GM21526 (cell line): ENCODE measurements at regions not wholly inside any gene's neighbourhood (a gene's known extent, or its start where the extent isn't known, plus 50 kb on each side); places are given as distances from the start of the nearest gene placed in this dataset.
"Not testable (repeated sequence)": the region's sequence is repeated elsewhere in the genome, so short reads cannot be mapped to it uniquely, and the experiment has no call there.

ENCODE experiments used
- ATAC-seq: cut with Tn5 transposase; IDR thresholded peaks from one replicate; pipeline ENCODE4 v1.9.1; 2021; ENCODE audit warnings: moderate library complexity; ENCODE audit not compliant: unreplicated experiment, low FRiP score

DNA sequence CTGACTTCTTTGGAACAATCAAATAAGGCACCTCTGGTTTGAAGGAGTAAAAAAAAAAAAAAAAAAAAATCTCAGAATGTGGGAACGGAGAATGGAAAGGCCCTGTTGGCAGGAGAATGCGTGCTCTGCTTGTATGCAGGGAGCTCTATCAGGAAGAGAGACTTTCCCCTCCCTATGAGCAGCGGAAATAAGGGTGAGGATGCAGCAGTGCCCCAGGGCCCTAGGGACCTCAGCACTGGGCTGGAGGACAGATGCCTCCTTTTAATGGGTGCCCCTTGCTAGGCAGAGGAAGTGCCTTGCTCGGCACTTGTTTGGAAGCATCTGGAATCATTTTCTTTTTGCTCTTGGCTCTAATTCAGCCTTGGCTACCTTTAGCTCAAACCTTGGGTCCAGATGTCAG lies 283.4 kb upstream of the NBPF12 start:
- ATAC-seq: not testable (repeated sequence)

DNA sequence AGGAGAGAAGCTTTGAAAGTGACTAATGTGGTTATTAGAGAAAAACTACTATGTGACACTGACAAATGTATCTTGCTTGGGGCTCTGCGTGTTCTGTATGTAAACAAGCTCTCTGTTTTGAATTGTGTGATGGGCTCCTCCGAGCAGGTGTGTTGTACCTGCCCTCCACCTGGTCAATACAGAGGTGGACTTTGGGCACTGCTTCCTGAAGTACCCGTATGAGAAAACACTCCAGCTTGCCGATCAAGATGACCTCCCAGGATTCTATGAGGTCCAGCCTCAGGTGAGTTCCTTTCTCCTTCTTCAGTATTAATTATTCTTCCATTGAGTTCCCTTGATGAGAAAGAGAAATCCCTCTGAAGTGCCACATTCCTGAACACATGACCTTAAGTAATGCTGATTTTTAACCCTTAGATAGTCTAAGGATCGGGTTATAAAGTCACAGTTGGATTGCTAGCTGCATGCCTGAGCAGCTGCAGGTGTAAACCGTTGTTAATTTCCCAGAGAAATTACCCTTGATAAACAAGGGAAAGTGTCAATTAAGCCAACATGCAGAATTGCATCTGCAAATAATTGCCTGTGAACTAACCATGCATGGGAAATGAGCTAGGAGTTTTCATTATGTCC lies 292.0 kb upstream of the NBPF12 start:
- ATAC-seq: not testable (repeated sequence)

DNA sequence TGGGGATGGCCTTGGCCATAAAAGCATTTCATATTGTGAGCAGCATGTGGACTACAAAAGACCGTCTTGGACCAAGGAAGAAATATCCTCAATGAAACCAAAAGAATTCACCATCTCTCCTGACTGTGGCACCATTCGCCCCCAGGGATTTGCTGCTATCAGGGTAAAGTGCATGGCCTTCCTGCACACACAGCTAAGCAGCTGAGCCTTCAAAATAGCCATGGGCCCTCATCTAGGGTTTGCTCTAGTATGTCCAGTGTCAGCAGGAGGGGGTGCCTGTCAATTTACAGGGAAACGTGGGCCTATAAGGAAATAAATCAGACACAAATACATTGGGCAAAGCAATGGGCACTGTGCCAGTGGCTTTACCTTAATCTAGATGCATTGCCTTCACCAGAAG lies 296.6 kb upstream of the NBPF12 start:
- ATAC-seq: not testable (repeated sequence)

DNA sequence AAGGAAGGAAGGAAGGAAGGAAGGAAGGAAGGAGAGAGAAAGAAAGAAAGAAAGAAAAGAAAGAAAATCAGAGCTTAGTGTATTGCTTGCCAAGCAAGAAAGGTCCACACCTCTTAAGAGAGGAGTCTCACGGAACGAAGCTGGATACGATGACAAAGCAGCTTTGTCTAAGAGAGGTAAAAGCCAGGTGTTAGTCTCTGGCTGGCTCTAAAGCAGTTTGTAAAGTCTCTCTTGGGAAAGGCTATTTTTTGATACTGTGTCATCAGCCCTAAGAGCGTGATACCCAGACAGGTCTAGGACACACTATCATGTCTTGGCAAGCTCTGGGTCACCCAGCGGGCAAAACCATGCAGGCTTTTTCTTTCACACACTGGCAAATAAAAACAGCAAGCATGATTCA lies 297.5 kb upstream of the NBPF12 start:
- ATAC-seq: not testable (repeated sequence)

DNA sequence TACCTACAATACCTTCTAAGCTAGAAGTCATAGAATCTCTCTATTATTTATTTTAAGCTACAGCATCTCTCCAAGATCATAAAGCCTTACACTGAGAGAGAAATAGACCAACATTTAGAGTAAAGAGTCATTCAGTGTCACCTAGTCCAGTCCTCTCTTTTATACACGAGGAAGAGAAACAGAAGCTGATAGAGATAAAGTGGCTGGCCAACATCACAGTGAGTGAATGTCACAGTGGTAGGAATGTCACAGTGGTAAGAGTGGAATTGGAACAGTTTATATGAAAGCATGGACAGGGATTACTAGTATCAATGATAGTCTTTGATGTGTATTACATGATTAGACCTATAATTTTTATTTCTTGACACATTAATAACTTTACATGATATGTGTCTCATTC lies 307.8 kb upstream of the NBPF12 start:
- not testable (repeated sequence) for ATAC-seq

DNA sequence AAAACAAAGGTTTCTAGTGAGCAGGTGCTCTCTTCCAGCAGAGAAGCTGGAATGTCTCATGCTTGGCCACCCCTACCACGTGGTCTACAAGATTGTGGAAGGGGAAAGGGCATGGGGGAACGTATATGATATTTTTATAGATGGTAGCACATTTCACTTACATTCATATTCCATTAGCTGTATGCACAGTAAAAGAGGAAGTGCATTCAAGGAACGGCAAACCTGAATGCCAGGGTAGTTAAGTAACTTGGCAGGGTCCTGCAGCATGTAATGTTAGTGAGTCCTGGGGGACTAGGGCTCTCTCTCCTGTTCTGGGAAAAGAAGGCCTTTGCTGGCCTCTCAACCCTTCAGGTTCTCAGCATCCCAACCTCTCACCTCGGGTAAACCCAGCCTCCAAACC lies 319.5 kb upstream of the NBPF12 start:
- not testable (repeated sequence) for ATAC-seq

DNA sequence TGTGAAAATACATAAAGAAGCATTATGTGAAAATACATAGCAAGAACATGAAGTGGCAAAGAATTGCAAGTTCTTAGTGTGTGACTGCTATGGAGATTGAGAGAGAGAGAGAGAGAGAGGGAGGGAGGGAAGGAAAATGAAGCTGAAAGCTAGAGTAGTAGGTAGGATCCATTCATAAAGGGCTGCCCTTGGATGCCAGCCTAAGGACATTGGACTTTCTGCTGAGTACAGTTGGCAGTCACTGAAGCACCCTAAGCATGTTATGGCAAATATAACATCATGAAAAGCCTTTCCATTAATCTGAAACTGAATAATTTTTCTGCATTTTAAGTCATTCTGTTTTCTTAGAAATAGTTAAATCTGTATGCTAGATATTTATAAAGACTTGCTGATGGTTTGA lies 333.4 kb upstream of the NBPF12 start:
- ATAC-seq: not testable (repeated sequence)

DNA sequence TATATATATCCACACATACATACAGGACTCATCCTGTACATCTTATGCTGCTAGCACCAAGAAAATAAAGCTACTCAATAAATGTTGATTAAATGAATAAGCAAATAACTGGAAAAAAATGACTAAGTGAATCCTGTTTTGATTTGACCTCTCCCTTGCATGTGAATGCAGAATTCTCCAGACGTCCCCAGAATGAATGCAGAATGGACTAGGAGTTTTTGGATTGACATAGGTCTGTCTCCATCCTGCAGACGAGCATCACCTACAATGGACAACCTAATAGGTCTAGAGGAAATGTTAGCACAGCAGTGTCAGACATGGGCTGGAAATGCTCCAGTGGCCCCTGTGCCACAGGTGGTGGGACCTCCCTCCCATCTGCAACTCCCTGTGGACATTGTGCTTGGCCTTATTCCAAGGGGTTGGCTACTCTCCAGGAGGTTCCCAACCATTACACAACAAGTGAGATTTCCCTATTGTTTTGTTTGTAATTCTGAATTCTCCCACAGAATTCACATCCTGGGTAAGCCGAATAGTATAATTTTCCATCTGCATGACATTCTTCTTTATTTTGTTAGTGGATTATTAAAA lies 337.3 kb upstream of the NBPF12 start:
- not testable (repeated sequence) for ATAC-seq

DNA sequence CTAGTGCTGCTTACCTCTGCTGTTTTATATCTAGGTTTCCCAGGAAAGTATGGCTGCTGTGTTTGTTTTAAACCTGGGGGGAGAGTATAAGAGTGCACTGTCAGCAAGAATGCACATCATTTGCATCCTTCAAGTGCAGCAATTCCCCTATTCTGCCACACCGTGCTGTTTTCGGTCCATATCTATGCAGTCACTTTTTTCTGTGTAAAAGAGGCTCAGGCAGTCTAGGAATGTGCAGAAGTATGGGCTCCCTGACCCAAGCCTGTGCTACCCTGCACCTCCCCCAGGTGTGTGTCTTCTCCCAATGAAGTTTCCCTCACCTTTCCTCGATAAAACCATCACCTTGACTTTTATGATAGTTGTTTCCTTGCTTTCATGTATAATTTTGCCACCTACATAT lies 338.2 kb upstream of the NBPF12 start:
- ATAC-seq: not testable (repeated sequence)

DNA sequence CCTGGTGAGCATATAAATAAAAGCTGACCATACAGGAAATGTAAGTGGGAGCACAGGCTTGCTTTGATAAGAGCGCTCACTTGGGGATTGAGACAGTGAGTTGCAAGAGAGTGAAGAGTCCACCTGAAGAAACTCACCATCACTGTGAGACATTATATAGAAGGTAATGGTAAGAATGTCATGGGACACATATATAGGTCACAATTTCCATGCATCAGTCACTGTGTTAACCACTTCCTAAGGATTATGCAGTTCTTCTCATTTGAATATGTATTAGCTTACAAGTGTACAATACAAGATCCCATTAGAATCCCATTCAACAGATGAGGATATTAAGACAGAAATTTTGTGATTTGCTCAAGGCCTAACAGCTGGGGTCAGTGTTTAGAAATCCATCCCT lies 352.4 kb upstream of the NOTCH2NLA start:
- ATAC-seq: not testable (repeated sequence)

DNA sequence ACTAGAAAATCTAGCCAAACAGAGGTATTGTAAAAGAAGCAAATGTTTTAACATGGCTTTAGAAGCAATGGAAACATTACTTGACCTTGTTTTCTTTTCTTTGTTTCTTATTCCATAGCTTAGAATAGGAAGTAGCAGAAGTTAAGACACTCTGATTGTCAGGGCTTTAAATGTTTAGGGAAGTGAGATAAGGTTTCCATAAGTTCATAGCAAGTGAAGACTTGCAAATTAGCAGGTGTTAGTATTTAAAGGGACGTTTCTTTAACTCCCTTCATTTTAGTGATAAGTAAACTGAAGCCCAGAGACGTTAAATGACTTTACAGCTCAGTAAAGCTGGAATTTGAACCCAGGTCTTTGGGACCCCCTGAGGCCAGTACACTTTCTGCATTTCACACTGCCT lies 338.7 kb upstream of the NOTCH2NLA start:
- not testable (repeated sequence) for ATAC-seq

DNA sequence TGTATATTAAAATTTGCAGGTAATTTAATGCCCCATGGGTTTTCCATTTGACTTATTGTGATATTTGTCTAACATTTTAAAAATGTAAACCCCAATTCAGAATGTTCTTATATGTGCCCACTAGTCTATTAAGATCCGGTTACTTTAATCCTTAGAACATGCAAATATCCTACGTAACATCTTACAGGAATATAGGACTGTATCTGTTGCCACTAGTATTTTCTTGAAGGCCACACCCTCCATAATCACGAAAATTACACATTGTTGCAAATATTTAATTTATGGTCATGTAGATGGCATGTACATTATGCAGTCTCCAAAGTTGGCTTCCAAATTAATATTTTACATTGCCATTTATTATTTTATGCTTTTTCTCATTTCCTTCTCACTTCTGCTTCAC lies 329.2 kb upstream of the NOTCH2NLA start:
- not testable (repeated sequence) for ATAC-seq

DNA sequence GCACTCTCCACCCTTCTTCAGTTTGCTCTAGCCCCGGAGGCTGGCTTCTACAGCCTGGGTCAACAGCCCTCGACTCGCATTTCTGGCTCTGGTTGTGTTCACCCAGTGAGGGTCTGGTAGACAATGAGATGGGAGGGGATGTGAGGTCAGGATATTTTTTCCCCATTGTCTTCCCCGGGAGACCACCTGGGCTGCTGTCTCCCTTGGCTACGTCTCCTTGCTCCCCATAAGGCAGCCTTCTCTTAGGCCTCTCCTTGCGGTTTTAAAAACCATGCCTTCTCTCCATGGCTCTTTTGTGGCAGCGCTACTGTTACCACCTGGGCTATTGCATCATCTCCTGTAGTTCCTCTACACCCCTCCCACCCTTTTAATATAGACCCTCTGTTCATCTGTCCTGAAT lies 327.6 kb upstream of the NOTCH2NLA start:
- ATAC-seq: not testable (repeated sequence)

DNA sequence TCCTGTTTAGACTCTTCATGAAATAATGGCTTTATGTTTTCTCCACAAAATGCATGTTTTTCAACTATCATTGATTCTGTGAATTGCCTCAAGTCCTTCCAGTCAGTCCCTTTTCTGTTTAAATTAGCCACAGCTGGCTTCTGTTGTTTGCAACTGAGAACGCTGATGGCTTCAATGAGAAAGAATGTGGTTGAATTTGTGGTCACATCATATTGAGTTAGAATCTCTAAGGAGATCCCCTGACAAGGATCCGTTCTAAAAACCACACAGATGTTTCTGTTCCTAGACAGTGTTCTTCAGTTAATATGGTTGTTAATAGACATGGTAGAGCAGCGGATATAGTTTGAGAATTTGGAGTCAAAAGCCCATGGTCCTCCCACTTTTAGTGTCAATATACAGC lies 323.6 kb upstream of the NOTCH2NLA start:
- ATAC-seq: not testable (repeated sequence)

DNA sequence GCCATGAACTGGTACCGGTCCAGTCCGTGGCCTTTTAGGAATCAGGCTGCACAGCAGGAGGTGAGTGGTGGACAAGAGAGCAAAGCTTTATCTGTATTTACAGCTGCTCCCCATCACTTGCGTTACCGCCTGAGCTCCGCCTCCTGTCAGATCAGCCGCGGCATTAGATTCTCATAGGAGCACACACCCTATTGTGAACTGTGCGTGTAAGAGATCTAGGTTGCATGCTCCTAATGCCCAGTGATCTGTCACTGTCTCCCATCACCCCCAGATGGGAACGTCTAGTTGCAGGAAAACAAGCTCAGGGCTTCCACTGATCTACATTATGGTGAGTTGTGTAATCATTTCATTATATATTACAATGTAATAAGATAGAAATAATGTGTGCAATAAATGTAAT lies 319.9 kb upstream of the NOTCH2NLA start:
- not testable (repeated sequence) for ATAC-seq

DNA sequence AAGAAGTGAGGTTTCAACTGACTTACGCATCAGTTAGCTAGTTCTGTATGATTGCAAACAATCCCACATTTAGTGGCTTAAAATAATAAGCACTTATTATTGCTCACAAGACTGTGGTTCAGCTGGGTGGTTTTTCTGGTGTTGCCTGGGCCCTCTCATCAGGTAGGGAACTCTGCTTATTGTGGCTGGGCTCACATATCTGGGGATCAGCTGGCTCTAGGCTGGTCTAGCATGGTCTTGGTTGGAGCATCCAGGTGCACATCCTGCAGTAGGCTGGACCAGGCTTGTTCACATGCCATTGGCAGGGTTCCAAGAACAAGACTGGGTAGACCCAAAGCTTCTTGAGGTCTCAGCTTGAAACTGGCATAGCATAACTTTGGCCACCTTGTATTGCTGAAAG lies 317.4 kb upstream of the NOTCH2NLA start:
- not testable (repeated sequence) for ATAC-seq

DNA sequence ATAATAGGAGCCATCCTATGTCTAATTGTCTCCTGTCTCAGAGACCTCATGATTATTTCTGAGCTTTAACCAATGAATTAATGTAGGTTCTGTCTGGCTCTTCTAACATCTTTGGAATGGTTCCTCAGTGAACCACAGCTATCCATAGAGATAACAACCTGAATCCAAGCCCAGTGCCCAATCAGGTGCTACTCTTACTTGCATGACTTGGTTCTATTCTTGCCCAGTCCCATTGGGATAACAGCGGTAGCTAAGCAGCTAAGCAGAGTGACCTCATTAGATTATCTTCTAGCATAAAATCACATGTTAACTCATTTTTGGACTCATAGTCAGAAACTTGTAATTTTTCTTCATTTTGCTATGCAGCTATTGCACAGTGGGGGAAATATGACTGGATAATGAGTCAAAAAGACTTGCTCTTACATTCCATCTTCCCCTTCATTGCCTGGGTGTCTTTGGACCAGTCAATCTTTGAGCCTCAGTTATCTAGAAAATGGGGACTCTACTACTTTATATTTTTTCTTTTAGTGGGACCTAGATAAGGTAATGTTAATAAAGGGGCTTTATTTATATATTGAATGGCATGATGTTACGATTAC lies 309.1 kb upstream of the NOTCH2NLA start:
- not testable (repeated sequence) for ATAC-seq

DNA sequence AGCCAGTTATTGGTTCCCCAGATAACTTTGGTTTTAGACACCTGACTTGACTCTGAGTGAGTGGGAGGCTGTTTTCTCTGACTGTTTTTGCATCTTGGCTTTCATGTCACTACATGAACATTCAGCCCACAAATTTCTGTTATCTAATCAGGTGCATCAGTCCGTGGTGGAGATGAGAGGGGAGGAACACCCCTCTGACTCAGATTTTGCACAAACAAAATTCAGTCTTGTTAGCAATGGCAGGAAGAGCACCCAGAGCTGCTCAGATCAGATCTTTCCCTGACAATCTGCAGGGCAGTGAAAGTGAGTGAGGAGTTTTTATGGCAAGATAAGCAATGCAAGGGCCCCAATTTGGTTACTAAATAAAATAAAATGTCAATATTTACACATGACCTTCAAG lies 307.2 kb upstream of the NOTCH2NLA start:
- ATAC-seq: not testable (repeated sequence)

DNA sequence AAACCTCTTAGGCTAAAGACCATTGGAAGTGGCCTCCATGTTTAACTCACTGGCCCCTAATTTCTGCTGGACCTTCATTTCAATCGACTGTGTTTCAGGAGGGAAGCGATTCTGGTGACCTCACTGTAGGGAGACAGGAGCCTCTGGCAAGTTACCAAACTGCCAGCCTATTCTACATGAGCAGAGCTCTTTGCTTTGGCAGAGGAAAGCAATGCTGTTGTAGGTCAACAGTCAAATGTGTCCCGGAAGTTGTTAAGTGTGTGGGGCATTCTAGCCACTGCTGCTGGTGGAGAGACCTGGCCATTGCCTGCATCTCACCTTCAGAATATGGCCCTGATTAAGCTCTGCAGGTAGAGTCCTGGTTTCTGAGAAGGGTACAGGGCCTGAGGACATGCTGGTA lies 306.8 kb upstream of the NOTCH2NLA start:
- ATAC-seq: not testable (repeated sequence)

DNA sequence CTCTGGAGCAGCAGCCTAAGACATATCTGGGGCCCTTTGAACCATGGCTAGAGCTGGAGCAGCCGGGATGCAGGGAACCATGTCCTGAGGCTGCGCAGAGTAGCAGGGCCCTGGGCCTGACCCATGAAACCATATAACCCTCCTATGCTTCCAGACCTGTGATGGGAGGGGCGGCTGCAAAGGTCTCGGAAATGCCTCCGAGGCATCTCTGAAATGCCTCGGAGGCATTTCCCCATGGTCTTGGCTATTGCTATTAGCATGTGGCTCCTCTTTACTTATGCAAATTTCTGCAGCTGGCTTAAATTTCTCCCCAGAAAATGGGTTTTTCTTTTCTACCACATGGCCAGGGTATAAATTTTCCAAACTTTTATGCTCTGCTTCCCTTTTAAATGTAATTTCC lies 302.1 kb upstream of the NOTCH2NLA start:
- not testable (repeated sequence) for ATAC-seq

DNA sequence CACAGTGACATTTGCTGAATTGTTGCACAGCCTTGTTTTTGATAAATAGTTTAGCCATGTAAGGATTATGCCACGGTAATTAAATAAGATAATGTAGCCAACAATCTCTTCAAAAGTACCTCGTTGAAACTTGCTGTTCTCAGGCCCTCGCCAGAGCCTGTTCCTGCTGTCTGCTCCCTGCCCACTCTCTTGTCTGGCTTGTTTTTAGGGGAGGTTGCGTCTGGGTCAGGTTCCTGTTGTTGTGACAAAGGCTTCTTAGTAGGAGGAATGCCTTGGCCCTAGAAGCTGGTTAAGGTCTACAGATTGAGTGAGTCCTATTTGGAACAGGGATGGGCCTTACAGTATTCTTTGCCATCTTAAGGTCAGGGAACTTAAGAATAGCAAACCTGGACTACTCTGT lies 294.0 kb upstream of the NOTCH2NLA start:
- ATAC-seq: not testable (repeated sequence)

DNA sequence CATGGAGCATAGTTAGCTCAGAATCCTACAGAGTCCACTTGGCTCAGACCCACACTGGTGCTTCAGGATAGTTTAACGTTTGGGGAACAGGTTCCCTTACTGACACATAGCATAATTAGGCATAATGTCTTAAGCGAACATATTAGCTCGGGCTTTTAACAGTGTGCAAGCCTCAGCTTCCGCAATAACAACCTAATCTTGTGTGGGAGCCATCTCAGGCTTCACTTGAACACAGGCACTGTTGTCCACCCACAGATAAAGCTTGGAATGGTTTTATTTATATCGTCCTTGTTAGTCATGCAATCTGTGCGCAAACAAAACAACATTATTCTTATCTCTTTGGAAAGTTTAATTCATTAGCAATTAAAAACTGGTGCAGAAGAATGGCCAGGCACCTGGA lies 293.5 kb upstream of the NOTCH2NLA start:
- not testable (repeated sequence) for ATAC-seq
